Keratinocyte (primary cell): ENCODE measurements at regions not wholly inside any gene's neighbourhood (a gene's known extent, or its start where the extent isn't known, plus 50 kb on each side); places are given as distances from the start of the nearest gene placed in this dataset.

Experiments used
- DNase-seq: peaks from one replicate; pipeline ENCODE4 v3.0.0-alpha.2; 2011; ENCODE audit warnings: low read depth, missing footprints, low spot score
- FAIRE-seq: peaks from 2 replicates; lab custom pipeline; 2011; peaks lifted over from hg19 to GRCh38; lab: Jason Lieb, UNC
- H2AFZ ChIP-seq: 2 replicates; pipeline ENCODE4 v1.6.0; 2012; ENCODE audit warnings: low read length, control low read depth, inconsistent platforms; ENCODE audit not compliant: control insufficient read depth
- H3K27ac ChIP-seq: 2 replicates; pipeline ENCODE4 v1.5.1; 2011; ENCODE audit warnings: low read length; ENCODE audit not compliant: control insufficient read depth, insufficient read depth
- H3K27me3 ChIP-seq: 3 replicates; pipeline ENCODE4 v1.6.0; 2011; ENCODE audit warnings: low read length; ENCODE audit not compliant: control insufficient read depth, insufficient read depth; ENCODE audit errors: extremely low read depth
- H3K36me3 ChIP-seq, 2 experiments: 2 replicates in 1 of 2; 3 replicates in 1 of 2; pipeline ENCODE4 v1.5.1; 2011; ENCODE audit warnings: low read length in 2 of 2, mild to moderate bottlenecking in 1 of 2; ENCODE audit not compliant: control insufficient read depth in 2 of 2, insufficient read depth in 2 of 2; ENCODE audit errors: extremely low read depth in 1 of 2
- H3K4me1 ChIP-seq: 3 replicates; pipeline ENCODE4 v1.5.1; 2011; ENCODE audit warnings: low read length; ENCODE audit not compliant: control insufficient read depth, insufficient read depth; ENCODE audit errors: extremely low read depth
- H3K4me2 ChIP-seq: 3 replicates; pipeline ENCODE4 v1.6.0; 2011; ENCODE audit warnings: low read depth, low read length; ENCODE audit not compliant: control insufficient read depth, insufficient read depth; ENCODE audit errors: extremely low read depth
- H3K4me3 ChIP-seq, 3 experiments: fragments of 200-600 bp in 1 of 3; sonication (generic) in 1 of 3; 2 replicates in 2 of 3; 3 replicates in 1 of 3; pipeline ENCODE4 v1.5.1; 2011 to 2016; ENCODE audit warnings: low read length in 3 of 3, mild to moderate bottlenecking in 3 of 3, control low read depth in 2 of 3, inconsistent platforms in 1 of 3, low read depth in 1 of 3, mixed read lengths in 1 of 3, mixed run types in 1 of 3, moderate library complexity in 1 of 3; ENCODE audit not compliant: control insufficient read depth in 2 of 3, insufficient read depth in 2 of 3; ENCODE audit errors: extremely low read depth in 1 of 3
- H3K79me2 ChIP-seq: 2 replicates; pipeline ENCODE4 v1.6.0; 2012; ENCODE audit warnings: low read length; ENCODE audit not compliant: control insufficient read depth, insufficient read depth
- H3K9ac ChIP-seq: 3 replicates; pipeline ENCODE4 v1.6.0; 2011; ENCODE audit warnings: low read length; ENCODE audit not compliant: control insufficient read depth, insufficient read depth; ENCODE audit errors: extremely low read depth
- H3K9me1 ChIP-seq: 3 replicates; pipeline ENCODE4 v1.6.0; 2011; ENCODE audit warnings: low read length; ENCODE audit not compliant: control insufficient read depth, insufficient read depth; ENCODE audit errors: extremely low read depth
- H3K9me3 ChIP-seq: 2 replicates; pipeline ENCODE4 v1.5.1; 2012; ENCODE audit warnings: low read depth, low read length; ENCODE audit not compliant: control insufficient read depth
- H4K20me1 ChIP-seq: 3 replicates; pipeline ENCODE4 v1.6.0; 2011; ENCODE audit warnings: low read length; ENCODE audit not compliant: control insufficient read depth, insufficient read depth; ENCODE audit errors: extremely low read depth
- CTCF ChIP-seq, 3 experiments: IDR thresholded peaks in 1 of 3; conservative IDR thresholded peaks in 1 of 3; optimal IDR thresholded peaks in 1 of 3; 2 replicates in 2 of 3; 3 replicates in 1 of 3; pipeline versions ENCODE3 to v1.5.1; 2011; ENCODE audit warnings: low read length in 3 of 3, mild to moderate bottlenecking in 3 of 3, moderate library complexity in 2 of 3, control low read depth in 1 of 3, inconsistent platforms in 1 of 3; ENCODE audit not compliant: insufficient read depth in 2 of 3; ENCODE audit errors: extremely low read depth in 1 of 3
- EZH2 ChIP-seq: IDR thresholded peaks from one replicate; pipeline ENCODE4 v1.6.1; 2012; ENCODE audit warnings: inconsistent platforms, mild to moderate bottlenecking, low read length, moderate library complexity
- dilution Hi-C: fragments of 300-500 bp; cut with MboI; formaldehyde crosslinking; loops from one replicate; pipeline ENCODE4 v1.7.0; 2020; ENCODE audit warnings: low sequenced_read_pairs; ENCODE audit not compliant: extremely low pct_ligation_motif_present

GRCh38 chr21:16533692-16534407 is 804.1 kb downstream of the USP25 start:
- TF ChIP-seq CTCF (optimal IDR thresholded peaks at IDR 0.05 in 1 of 3, IDR thresholded peaks at IDR 0.05 in 1 of 3, conservative IDR thresholded peaks at IDR 0.05 in 1 of 3; ENCODE audit: extremely low read depth in 1 of 3, insufficient read depth in 2 of 3, low read length in 3 of 3), result no peak
- no peak for TF ChIP-seq EZH2

DNA sequence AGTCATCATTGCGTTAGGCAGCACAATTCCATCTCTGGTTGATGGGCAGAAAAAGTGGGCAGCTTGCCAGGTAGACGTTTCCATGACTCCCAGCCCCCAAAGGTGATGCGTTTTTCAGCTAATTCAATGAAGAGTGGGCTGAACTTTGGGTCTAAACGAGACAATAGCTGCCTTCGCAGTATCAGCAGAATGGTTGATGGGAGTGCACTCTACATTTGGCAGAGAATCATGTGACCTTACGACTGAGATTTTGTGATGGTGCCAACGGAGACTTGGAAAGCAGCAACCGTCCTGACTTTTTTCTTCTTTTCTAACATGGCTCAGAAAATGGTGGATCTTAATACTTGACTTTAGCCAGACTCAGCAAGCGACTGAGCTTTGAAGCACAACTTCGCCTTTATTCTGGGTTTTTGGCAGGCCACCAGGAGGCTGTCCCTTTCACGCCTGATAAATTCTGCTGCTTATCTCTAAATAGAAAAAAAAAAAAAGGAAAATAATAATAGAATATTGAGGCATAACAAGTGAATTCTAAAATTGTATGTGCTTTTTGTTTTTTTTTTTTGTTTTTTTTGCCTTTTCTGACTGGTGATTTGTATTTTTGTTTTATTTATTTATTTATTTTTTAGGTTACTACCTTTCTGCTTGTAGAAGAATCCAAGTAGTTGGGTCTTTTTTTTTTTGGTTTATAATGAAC is 804.8 kb downstream of the USP25 start:
- peaks cover 14% of the 10 kb centered on the region for H3K4me1 ChIP-seq
- H3K9me3 ChIP-seq, result no peaks in the 10 kb centered on the region
- H3K36me3 ChIP-seq, result no peaks in the 10 kb centered on the region
- dilution Hi-C loops, result no loop called here
- H3K27ac ChIP-seq, result no peak overlapping the region
- H4K20me1 ChIP-seq, result no peaks in the 10 kb centered on the region
- no peak for TF ChIP-seq EZH2
- TF ChIP-seq CTCF (optimal IDR thresholded peaks at IDR 0.05 in 1 of 3, IDR thresholded peaks at IDR 0.05 in 1 of 3, conservative IDR thresholded peaks at IDR 0.05 in 1 of 3; ENCODE audit: extremely low read depth in 1 of 3, insufficient read depth in 2 of 3, low read length in 3 of 3), result no peak
- peak; percentile 46 for FAIRE-seq
- H3K79me2 ChIP-seq, result no peaks in the 10 kb centered on the region
- no peak for DNase-seq
- peak overlapping the region; percentile 80 for H3K4me2 ChIP-seq
- no peak overlapping the region for H3K9ac ChIP-seq
- peak overlapping the region; percentile 85 for H2AFZ ChIP-seq
- H3K9me1 ChIP-seq, result no peaks in the 10 kb centered on the region
- no peaks in the 10 kb centered on the region for H3K27me3 ChIP-seq
- peak overlapping the region in 2 of 3 experiments; percentile 56 to 69 for H3K4me3 ChIP-seq

More at GRCh38 chr21:16533692-16534407, 804.1 kb downstream of the USP25 start:
- Histone ChIP-seq H3K27me3 (no peaks in the 10 kb centered on the region), H3K4me3 (peak overlapping the region in 1 of 3 experiments; percentile 2), H3K9ac (no peak overlapping the region), H3K9me1 (no peaks in the 10 kb centered on the region), H3K4me2 (peak overlapping the region; percentile 80), H3K4me1 (peaks cover 14% of the 10 kb centered on the region), H3K9me3 (no peaks in the 10 kb centered on the region), H3K79me2 (no peaks in the 10 kb centered on the region), H4K20me1 (no peaks in the 10 kb centered on the region), H2AFZ (peak overlapping the region; percentile 76), H3K27ac (no peak overlapping the region), H3K36me3 (no peaks in the 10 kb centered on the region)
- DNase-seq (no peak), FAIRE-seq (no peak)
- dilution Hi-C loops, result no loop called here
